ENCODE measurements at regions not wholly inside any gene's neighbourhood (a gene's known extent, or its start where the extent isn't known, plus 50 kb on each side); places are given as distances from the start of the nearest gene placed in this dataset.

GRCh38 chr11:100543386-100543785 is 143.7 kb upstream of the ARHGAP42 start:
- TF ChIP-seq POLR2A (IDR thresholded peaks at IDR 0.05) (no peak), CTCF (IDR thresholded peaks at IDR 0.05) (no peak)
